ENCODE measurements at regions not wholly inside any gene's neighbourhood (a gene's known extent, or its start where the extent isn't known, plus 50 kb on each side); places are given as distances from the start of the nearest gene placed in this dataset.

GRCh38 chr17:34721326-34721725, 141.9 kb downstream of the TMEM132E start:
- TF ChIP-seq CTCF (IDR thresholded peaks at IDR 0.05; ENCODE audit: poor library complexity, severe bottlenecking), result no peak
- TF ChIP-seq EZH2 (IDR thresholded peaks at IDR 0.05; ENCODE audit: borderline replicate concordance, insufficient read depth, low read length, poor library complexity, severe bottlenecking), result no peak
- TF ChIP-seq RAD21 (conservative IDR thresholded peaks at IDR 0.05), result no peak
- TF ChIP-seq MXI1 (conservative IDR thresholded peaks at IDR 0.05; ENCODE audit: poor library complexity, severe bottlenecking), result no peak
- TF ChIP-seq TAF1 (IDR thresholded peaks at IDR 0.05; ENCODE audit: low read depth), result no peak
- TF ChIP-seq, protein P1, sequence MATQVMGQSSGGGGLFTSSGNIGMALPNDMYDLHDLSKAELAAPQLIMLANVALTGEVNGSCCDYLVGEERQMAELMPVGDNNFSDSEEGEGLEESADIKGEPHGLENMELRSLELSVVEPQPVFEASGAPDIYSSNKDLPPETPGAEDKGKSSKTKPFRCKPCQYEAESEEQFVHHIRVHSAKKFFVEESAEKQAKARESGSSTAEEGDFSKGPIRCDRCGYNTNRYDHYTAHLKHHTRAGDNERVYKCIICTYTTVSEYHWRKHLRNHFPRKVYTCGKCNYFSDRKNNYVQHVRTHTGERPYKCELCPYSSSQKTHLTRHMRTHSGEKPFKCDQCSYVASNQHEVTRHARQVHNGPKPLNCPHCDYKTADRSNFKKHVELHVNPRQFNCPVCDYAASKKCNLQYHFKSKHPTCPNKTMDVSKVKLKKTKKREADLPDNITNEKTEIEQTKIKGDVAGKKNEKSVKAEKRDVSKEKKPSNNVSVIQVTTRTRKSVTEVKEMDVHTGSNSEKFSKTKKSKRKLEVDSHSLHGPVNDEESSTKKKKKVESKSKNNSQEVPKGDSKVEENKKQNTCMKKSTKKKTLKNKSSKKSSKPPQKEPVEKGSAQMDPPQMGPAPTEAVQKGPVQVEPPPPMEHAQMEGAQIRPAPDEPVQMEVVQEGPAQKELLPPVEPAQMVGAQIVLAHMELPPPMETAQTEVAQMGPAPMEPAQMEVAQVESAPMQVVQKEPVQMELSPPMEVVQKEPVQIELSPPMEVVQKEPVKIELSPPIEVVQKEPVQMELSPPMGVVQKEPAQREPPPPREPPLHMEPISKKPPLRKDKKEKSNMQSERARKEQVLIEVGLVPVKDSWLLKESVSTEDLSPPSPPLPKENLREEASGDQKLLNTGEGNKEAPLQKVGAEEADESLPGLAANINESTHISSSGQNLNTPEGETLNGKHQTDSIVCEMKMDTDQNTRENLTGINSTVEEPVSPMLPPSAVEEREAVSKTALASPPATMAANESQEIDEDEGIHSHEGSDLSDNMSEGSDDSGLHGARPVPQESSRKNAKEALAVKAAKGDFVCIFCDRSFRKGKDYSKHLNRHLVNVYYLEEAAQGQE (IDR thresholded peaks at IDR 0.05; ENCODE audit: borderline replicate concordance), result no peak
- no peak for TF ChIP-seq EP300 (conservative IDR thresholded peaks at IDR 0.05; ENCODE audit: poor library complexity, severe bottlenecking)

Data from neural cell (in vitro differentiated cells).